A549 (cell line): ENCODE measurements at regions not wholly inside any gene's neighbourhood (a gene's known extent, or its start where the extent isn't known, plus 50 kb on each side); places are given as distances from the start of the nearest gene placed in this dataset.

Experiments used
- ATAC-seq, 2 experiments: fragments of 200-7000 bp in 1 of 2; fragments of >200 bp in 1 of 2; cut with Nextera tagmentation in 1 of 2; cut with Tn5 transposase in 1 of 2; 3 replicates each; pipeline versions ENCODE4 v1.8.0 to v1.9.1; 2018 to 2020; ENCODE audit warnings: mild to moderate bottlenecking in 1 of 2, moderate library complexity in 1 of 2
- CTCF ChIA-PET: fragments of 300-600 bp; sonication (Branson Sonifier 250); formaldehyde crosslinking; extraction: SDS; loops from one replicate; lab custom pipeline; 2021; ENCODE audit warnings: antibody characterized with exemption, inconsistent platforms; lab: Yijun Ruan, JAX
- POLR2A ChIA-PET: fragments of 350-600 bp; formaldehyde crosslinking; extraction: SDS; loops from one replicate; lab custom pipeline; 2021; ENCODE audit warnings: antibody characterized with exemption, inconsistent platforms; lab: Yijun Ruan, JAX
- DNase-seq, 2 experiments: peaks; one replicate each; pipeline versions ENCODE4 v3.0.0 to v3.0.0-alpha.2; 2011 to 2016; ENCODE audit warnings: low read depth in 1 of 2, low spot score in 1 of 2
- FAIRE-seq: peaks from 2 replicates; lab custom pipeline; 2011; peaks lifted over from hg19 to GRCh38; lab: Jason Lieb, UNC
- H3K27ac ChIP-seq, 2 experiments: fragments of >200 bp; sonication (Bioruptor Twin); formaldehyde crosslinking; 3 replicates each; pipeline ENCODE4 v1.5.1; 2016 to 2017
- H3K4me1 ChIP-seq: fragments of >200 bp; sonication (Bioruptor Twin); formaldehyde crosslinking; 3 replicates; pipeline ENCODE4 v1.6.1; 2016
- H3K4me2 ChIP-seq: fragments of >200 bp; sonication (Bioruptor Twin); formaldehyde crosslinking; 3 replicates; pipeline ENCODE4 v1.6.1; 2016
- H3K4me3 ChIP-seq: fragments of >200 bp; sonication (Bioruptor Twin); formaldehyde crosslinking; 3 replicates; pipeline ENCODE4 v1.5.1; 2016
- H3K9me3 ChIP-seq: fragments of >200 bp; sonication (Bioruptor Twin); formaldehyde crosslinking; 3 replicates; pipeline ENCODE4 v1.6.1; 2016
- BHLHE40 ChIP-seq: IDR thresholded peaks from 2 replicates; pipeline ENCODE4 v1.6.1; 2012; ENCODE audit warnings: low read depth, low read length, inconsistent platforms
- CBX2 ChIP-seq: fragments of 200-600 bp; sonication (generic); IDR thresholded peaks from 2 replicates; pipeline ENCODE4 v1.6.1; 2016; ENCODE audit warnings: low read depth, mild to moderate bottlenecking, borderline replicate concordance
- CBX8 ChIP-seq: fragments of 200-600 bp; sonication (generic); IDR thresholded peaks from 2 replicates; pipeline ENCODE4 v1.6.1; 2016
- CHD2 ChIP-seq: fragments of 150-350 bp; IDR thresholded peaks from 2 replicates; pipeline ENCODE4 v1.6.1; 2014; ENCODE audit warnings: low read length; ENCODE audit not compliant: partially characterized antibody
- CHD4 ChIP-seq: fragments of 200-600 bp; sonication (generic); IDR thresholded peaks from 2 replicates; pipeline ENCODE4 v1.6.1; 2016; ENCODE audit warnings: antibody characterized with exemption, mild to moderate bottlenecking, borderline replicate concordance
- EHF ChIP-seq: fragments of 250-450 bp; sonication (Bioruptor Pico); IDR thresholded peaks from 2 replicates; pipeline ENCODE4 v1.5.0; 2020; ENCODE audit warnings: mild to moderate bottlenecking
- EHMT2 ChIP-seq: fragments of 200-600 bp; sonication (generic); IDR thresholded peaks from 2 replicates; pipeline ENCODE4 v1.6.1; 2016; ENCODE audit warnings: antibody characterized with exemption, low read depth, mild to moderate bottlenecking, moderate library complexity
- EP300 ChIP-seq, 2 experiments: fragments of >200 bp; sonication (Bioruptor Twin); formaldehyde crosslinking; IDR thresholded peaks; 2 replicates in 1 of 2; 3 replicates in 1 of 2; pipeline ENCODE4 v1.6.1; 2016 to 2017
- ESRRA ChIP-seq: fragments of 150-350 bp; IDR thresholded peaks from 2 replicates; pipeline ENCODE4 v1.6.1; 2014; ENCODE audit warnings: mild to moderate bottlenecking, low read length, borderline replicate concordance
- FOSB ChIP-seq: fragments of 250-450 bp; sonication (Bioruptor Pico); IDR thresholded peaks from 2 replicates; pipeline ENCODE4 v1.5.0; 2020; ENCODE audit warnings: mild to moderate bottlenecking, moderate library complexity
- HEYL ChIP-seq: fragments of 250-450 bp; sonication (Bioruptor Pico); IDR thresholded peaks from 2 replicates; pipeline ENCODE4 v1.8.0; 2021; ENCODE audit warnings: mild to moderate bottlenecking, moderate library complexity
- HOXB13 ChIP-seq: fragments of 250-450 bp; sonication (Bioruptor Pico); IDR thresholded peaks from 2 replicates; pipeline ENCODE4 v1.5.0; 2020; ENCODE audit warnings: low read depth, mild to moderate bottlenecking, moderate library complexity
- JUN ChIP-seq, 2 experiments: fragments of >200 bp; sonication (Bioruptor Twin); formaldehyde crosslinking; IDR thresholded peaks; 2 replicates in 1 of 2; 3 replicates in 1 of 2; pipeline ENCODE4 v1.6.1; 2016 to 2017
- KDM5A ChIP-seq: fragments of 200-600 bp; sonication (generic); IDR thresholded peaks from 2 replicates; pipeline ENCODE4 v1.6.1; 2016; ENCODE audit warnings: antibody characterized with exemption, mild to moderate bottlenecking
- MAZ ChIP-seq: fragments of 150-350 bp; IDR thresholded peaks from 2 replicates; pipeline ENCODE4 v1.6.1; 2014; ENCODE audit warnings: antibody characterized with exemption, low read depth, low read length, borderline replicate concordance
- PHF8 ChIP-seq: fragments of 200-600 bp; sonication (generic); IDR thresholded peaks from 2 replicates; pipeline ENCODE4 v1.6.1; 2016; ENCODE audit warnings: low read depth, mild to moderate bottlenecking, antibody characterized with exemption, moderate library complexity, borderline replicate concordance
- POLR2AphosphoS2 ChIP-seq: conservative IDR thresholded peaks from 2 replicates; pipeline ENCODE4 v1.6.1; 2012; ENCODE audit warnings: low read length, improper control_type of control experiment, inconsistent platforms
- RARB ChIP-seq: fragments of 250-450 bp; sonication (Bioruptor Pico); IDR thresholded peaks from 2 replicates; pipeline ENCODE4 v1.8.0; 2021; ENCODE audit warnings: mild to moderate bottlenecking, moderate library complexity
- RFX5 ChIP-seq: fragments of 450-650 bp; IDR thresholded peaks from 2 replicates; pipeline ENCODE4 v1.7.1; 2014; ENCODE audit warnings: antibody characterized with exemption, mild to moderate bottlenecking, moderate library complexity
- TP53 ChIP-seq: fragments of 250-450 bp; sonication (Bioruptor Pico); IDR thresholded peaks from 2 replicates; pipeline ENCODE4 v1.5.0; 2021; ENCODE audit warnings: mild to moderate bottlenecking, moderate library complexity
- ZNF302 ChIP-seq: fragments of 250-450 bp; sonication (Bioruptor Pico); IDR thresholded peaks from 2 replicates; pipeline ENCODE4 v1.9.0; 2021; ENCODE audit warnings: inconsistent platforms, mild to moderate bottlenecking, moderate library complexity
- ZSCAN20 ChIP-seq: fragments of 250-450 bp; sonication (Bioruptor Pico); IDR thresholded peaks from 2 replicates; pipeline ENCODE4 v1.8.0; 2022; ENCODE audit warnings: mild to moderate bottlenecking, moderate library complexity
- WGBS: methylation state at CpG from one replicate; pipeline ENCODE4 v1.1.6; 2017; ENCODE audit errors: missing lambda C conversion rate; 5-methylcytosine and 5-hydroxymethylcytosine counted together
- TF ChIP-seq, protein P1 (sequence below): IDR thresholded peaks from 2 replicates; pipeline ENCODE4 v1.6.1; 2012
- TF ChIP-seq, protein P2 (sequence below): fragments of 450-650 bp; IDR thresholded peaks from 2 replicates; pipeline ENCODE4 v1.6.1; 2014; ENCODE audit warnings: antibody characterized with exemption
- TF ChIP-seq, protein P3 (sequence below): fragments of 200-600 bp; sonication (generic); IDR thresholded peaks from 2 replicates; pipeline ENCODE4 v1.6.1; 2016; ENCODE audit warnings: antibody characterized with exemption, mild to moderate bottlenecking, moderate library complexity
- TF ChIP-seq, protein P4 (sequence below): fragments of >200 bp; sonication (Bioruptor Twin); formaldehyde crosslinking; IDR thresholded peaks from 3 replicates; pipeline ENCODE4 v1.6.1; 2016

DNA sequence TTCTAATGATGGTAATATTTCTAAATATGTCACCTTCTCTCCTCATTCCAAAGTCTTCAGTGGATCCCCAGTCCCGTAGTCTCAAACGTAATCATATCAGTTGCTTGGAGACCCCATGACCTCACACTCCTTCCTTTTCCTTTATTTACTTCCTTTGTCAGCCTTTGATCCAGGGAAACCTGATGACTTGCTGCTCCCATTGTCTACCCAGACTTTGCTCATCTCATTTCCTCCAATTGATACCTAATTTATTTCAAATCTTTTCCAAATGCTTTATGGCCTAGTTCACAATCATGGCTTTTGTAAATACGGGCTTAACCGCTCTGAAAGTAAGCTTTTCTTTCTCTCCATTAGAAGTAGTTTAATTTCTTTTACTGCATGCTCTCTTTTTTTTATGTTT lies 402.4 kb upstream of the CYRIA start:
- ATAC-seq (no peak), DNase-seq (no peak), FAIRE-seq (no peak)
- 10% methylated on average over 4 of the region's 4 CpGs for WGBS
- ChIA-PET CTCF (interaction anchor here (1.9 kb wide), 1 partner anchor 9 kb away, joined by 5 read pairs; no protein-coding TSS in a partner anchor), POLR2A (no interaction called here)
- Histone ChIP-seq H3K4me3 (no peak overlapping the region), H3K4me1 (no peaks in the 10 kb centered on the region), H3K9me3 (peaks cover 5% of the 10 kb centered on the region; the same call in 2 of the 3 replicates), H3K4me2 (no peak overlapping the region), H3K27ac (no peak overlapping the region)
- TF ChIP-seq ZNF302 (CRISPR knock-in tag): no peak
- TF ChIP-seq KDM5A: no peak
- TF ChIP-seq ESRRA: no peak
- TF ChIP-seq, protein P1, sequence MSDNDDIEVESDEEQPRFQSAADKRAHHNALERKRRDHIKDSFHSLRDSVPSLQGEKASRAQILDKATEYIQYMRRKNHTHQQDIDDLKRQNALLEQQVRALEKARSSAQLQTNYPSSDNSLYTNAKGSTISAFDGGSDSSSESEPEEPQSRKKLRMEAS: no peak
- TF ChIP-seq TP53 (CRISPR knock-in tag): no peak
- no peak for TF ChIP-seq PHF8
- TF ChIP-seq BHLHE40: no peak
- TF ChIP-seq, protein P2, sequence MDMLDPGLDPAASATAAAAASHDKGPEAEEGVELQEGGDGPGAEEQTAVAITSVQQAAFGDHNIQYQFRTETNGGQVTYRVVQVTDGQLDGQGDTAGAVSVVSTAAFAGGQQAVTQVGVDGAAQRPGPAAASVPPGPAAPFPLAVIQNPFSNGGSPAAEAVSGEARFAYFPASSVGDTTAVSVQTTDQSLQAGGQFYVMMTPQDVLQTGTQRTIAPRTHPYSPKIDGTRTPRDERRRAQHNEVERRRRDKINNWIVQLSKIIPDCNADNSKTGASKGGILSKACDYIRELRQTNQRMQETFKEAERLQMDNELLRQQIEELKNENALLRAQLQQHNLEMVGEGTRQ: no peak
- TF ChIP-seq FOSB: no peak
- TF ChIP-seq HEYL: no peak
- TF ChIP-seq EHF (CRISPR knock-in tag): no peak
- no peak for TF ChIP-seq HOXB13 (CRISPR knock-in tag)
- TF ChIP-seq ZSCAN20 (CRISPR knock-in tag): no peak

DNA sequence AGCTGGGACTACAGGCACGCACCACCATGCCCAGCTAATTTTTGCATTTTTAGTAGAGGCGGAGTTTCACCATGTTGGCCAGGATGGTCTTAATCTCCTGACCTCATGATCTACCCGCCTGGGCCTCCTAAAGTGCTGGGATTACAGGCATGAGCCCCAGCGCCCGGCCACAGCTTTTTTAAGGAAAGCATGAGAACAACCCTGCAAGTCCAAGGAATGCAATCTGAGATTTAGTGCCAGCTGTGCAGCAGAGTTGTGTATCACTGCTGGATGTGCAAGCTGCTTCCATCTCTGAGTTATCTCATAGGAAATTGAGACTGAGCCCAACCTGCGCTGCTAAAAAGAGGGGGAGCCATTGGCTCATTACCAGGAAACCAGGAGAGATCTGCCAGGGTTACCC lies 399.9 kb upstream of the CYRIA start:
- FAIRE-seq (no peak), ATAC-seq (no peak), DNase-seq (no peak)
- Histone ChIP-seq H3K27ac (no peak overlapping the region), H3K9me3 (peaks cover 2% of the 10 kb centered on the region; the same call in 1 of the 3 replicates), H3K4me2 (no peak overlapping the region), H3K4me1 (no peaks in the 10 kb centered on the region), H3K4me3 (no peak overlapping the region)
- 8% methylated on average over 6 of the region's 6 CpGs for WGBS
- TF ChIP-seq, protein P3, sequence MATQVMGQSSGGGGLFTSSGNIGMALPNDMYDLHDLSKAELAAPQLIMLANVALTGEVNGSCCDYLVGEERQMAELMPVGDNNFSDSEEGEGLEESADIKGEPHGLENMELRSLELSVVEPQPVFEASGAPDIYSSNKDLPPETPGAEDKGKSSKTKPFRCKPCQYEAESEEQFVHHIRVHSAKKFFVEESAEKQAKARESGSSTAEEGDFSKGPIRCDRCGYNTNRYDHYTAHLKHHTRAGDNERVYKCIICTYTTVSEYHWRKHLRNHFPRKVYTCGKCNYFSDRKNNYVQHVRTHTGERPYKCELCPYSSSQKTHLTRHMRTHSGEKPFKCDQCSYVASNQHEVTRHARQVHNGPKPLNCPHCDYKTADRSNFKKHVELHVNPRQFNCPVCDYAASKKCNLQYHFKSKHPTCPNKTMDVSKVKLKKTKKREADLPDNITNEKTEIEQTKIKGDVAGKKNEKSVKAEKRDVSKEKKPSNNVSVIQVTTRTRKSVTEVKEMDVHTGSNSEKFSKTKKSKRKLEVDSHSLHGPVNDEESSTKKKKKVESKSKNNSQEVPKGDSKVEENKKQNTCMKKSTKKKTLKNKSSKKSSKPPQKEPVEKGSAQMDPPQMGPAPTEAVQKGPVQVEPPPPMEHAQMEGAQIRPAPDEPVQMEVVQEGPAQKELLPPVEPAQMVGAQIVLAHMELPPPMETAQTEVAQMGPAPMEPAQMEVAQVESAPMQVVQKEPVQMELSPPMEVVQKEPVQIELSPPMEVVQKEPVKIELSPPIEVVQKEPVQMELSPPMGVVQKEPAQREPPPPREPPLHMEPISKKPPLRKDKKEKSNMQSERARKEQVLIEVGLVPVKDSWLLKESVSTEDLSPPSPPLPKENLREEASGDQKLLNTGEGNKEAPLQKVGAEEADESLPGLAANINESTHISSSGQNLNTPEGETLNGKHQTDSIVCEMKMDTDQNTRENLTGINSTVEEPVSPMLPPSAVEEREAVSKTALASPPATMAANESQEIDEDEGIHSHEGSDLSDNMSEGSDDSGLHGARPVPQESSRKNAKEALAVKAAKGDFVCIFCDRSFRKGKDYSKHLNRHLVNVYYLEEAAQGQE: no peak
- TF ChIP-seq, protein P1: no peak
- TF ChIP-seq MAZ: no peak
- TF ChIP-seq, protein P4, sequence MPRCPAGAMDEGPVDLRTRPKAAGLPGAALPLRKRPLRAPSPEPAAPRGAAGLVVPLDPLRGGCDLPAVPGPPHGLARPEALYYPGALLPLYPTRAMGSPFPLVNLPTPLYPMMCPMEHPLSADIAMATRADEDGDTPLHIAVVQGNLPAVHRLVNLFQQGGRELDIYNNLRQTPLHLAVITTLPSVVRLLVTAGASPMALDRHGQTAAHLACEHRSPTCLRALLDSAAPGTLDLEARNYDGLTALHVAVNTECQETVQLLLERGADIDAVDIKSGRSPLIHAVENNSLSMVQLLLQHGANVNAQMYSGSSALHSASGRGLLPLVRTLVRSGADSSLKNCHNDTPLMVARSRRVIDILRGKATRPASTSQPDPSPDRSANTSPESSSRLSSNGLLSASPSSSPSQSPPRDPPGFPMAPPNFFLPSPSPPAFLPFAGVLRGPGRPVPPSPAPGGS: no peak
- no peak for TF ChIP-seq KDM5A
- no peak for TF ChIP-seq JUN (IDR thresholded peaks at IDR 0.05)
- TF ChIP-seq POLR2AphosphoS2: no peak
- TF ChIP-seq CBX2: no peak
- TF ChIP-seq EHMT2: no peak
- TF ChIP-seq CHD2: no peak
- TF ChIP-seq EP300 (IDR thresholded peaks at IDR 0.05): no peak
- TF ChIP-seq HEYL: no peak
- no peak for TF ChIP-seq PHF8
- TF ChIP-seq RFX5: no peak
- no peak for TF ChIP-seq CHD4
- no peak for TF ChIP-seq RARB (CRISPR knock-in tag)
- TF ChIP-seq CBX8: no peak
- CTCF ChIA-PET: interaction anchor here (0.6 kb wide), 1 partner anchor 227 kb away, joined by 3 read pairs; no protein-coding TSS in a partner anchor
- POLR2A ChIA-PET: no interaction called here
